ENCODE measurements at regions not wholly inside any gene's neighbourhood (a gene's known extent, or its start where the extent isn't known, plus 50 kb on each side); places are given as distances from the start of the nearest gene placed in this dataset.

- TF ChIP-seq CTCF (IDR thresholded peaks at IDR 0.05) (no peak), POLR2A (IDR thresholded peaks at IDR 0.05) (no peak)
These were observed 516.6 kb upstream of the CLINT1 start for GRCh38 chr5:158375531-158375930.
